ENCODE measurements at regions not wholly inside any gene's neighbourhood (a gene's known extent, or its start where the extent isn't known, plus 50 kb on each side); places are given as distances from the start of the nearest gene placed in this dataset.

DNA sequence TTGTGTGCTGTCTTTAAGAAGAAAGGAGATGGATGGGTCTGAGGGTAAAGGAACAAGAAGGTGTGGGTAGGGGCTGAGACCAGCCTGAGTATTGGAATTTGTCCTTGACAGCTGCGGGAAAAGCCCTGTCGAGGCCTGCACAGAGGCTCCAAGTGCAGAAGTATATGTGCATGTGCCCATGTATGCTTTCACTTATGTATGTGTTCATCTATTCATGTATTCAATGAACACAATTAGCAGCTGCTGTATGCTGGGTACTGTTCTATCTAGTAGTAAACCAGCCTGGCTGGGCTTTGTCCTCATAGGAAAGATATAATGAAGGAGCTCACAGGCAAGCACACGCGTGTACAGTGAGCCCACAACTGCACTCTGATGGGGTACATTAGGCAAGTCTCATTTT is 181.4 kb downstream of the CALCRL start:
- TF ChIP-seq EZH2 (IDR thresholded peaks at IDR 0.05), result no peak
- TF ChIP-seq, protein P1, sequence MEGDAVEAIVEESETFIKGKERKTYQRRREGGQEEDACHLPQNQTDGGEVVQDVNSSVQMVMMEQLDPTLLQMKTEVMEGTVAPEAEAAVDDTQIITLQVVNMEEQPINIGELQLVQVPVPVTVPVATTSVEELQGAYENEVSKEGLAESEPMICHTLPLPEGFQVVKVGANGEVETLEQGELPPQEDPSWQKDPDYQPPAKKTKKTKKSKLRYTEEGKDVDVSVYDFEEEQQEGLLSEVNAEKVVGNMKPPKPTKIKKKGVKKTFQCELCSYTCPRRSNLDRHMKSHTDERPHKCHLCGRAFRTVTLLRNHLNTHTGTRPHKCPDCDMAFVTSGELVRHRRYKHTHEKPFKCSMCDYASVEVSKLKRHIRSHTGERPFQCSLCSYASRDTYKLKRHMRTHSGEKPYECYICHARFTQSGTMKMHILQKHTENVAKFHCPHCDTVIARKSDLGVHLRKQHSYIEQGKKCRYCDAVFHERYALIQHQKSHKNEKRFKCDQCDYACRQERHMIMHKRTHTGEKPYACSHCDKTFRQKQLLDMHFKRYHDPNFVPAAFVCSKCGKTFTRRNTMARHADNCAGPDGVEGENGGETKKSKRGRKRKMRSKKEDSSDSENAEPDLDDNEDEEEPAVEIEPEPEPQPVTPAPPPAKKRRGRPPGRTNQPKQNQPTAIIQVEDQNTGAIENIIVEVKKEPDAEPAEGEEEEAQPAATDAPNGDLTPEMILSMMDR (IDR thresholded peaks at IDR 0.05), result no peak

Measured in neural progenitor cell (in vitro differentiated cells).